ENCODE measurements at regions not wholly inside any gene's neighbourhood (a gene's known extent, or its start where the extent isn't known, plus 50 kb on each side); places are given as distances from the start of the nearest gene placed in this dataset.
A peak's percentile ranks its signal among the peaks of the same experiment; 100 is the strongest.

GRCh38 chr15:62875626-62876021, 166.9 kb upstream of the TPM1 start:
- no peak for FAIRE-seq

- no peak for FAIRE-seq
Measured at GRCh38 chr15:62877276-62877857, 165.2 kb upstream of the TPM1 start.

GRCh38 chr15:62878070-62878469, 164.5 kb upstream of the TPM1 start:
- no peak for FAIRE-seq

- no peak for FAIRE-seq
Measured at GRCh38 chr15:62879770-62880169, 162.8 kb upstream of the TPM1 start.

GRCh38 chr15:62880278-62880677, 162.3 kb upstream of the TPM1 start:
- FAIRE-seq = no peak

- FAIRE-seq = no peak
Measured at GRCh38 chr15:62881056-62881455, 161.5 kb upstream of the TPM1 start.

- FAIRE-seq = peak; percentile 97
Measured at GRCh38 chr15:62883938-62884479, 158.5 kb upstream of the TPM1 start.

- peak; percentile 78 for FAIRE-seq
Measured at GRCh38 chr15:62886431-62887071, 156.0 kb upstream of the TPM1 start.

GRCh38 chr15:62887113-62887570, 155.4 kb upstream of the TPM1 start:
- no peak for FAIRE-seq

GRCh38 chr15:62888623-62889022, 153.9 kb upstream of the TPM1 start:
- no peak for FAIRE-seq

- FAIRE-seq = no peak
Measured at GRCh38 chr15:62889141-62889661, 153.3 kb upstream of the TPM1 start.

GRCh38 chr15:62889734-62890505, 152.6 kb upstream of the TPM1 start:
- no peak for FAIRE-seq

- no peak for FAIRE-seq
Measured at GRCh38 chr15:62894322-62895085, 148.0 kb upstream of the TPM1 start.

- FAIRE-seq = no peak
Measured at GRCh38 chr15:62895139-62895866, 147.2 kb upstream of the TPM1 start.

GRCh38 chr15:62895905-62896316, 146.6 kb upstream of the TPM1 start:
- FAIRE-seq = no peak

- no peak for FAIRE-seq
Measured at GRCh38 chr15:62896380-62896866, 146.1 kb upstream of the TPM1 start.

GRCh38 chr15:62896969-62897486, 145.5 kb upstream of the TPM1 start:
- peak; percentile 45 for FAIRE-seq

GRCh38 chr15:62897634-62898033, 144.9 kb upstream of the TPM1 start:
- FAIRE-seq = no peak

- no peak for FAIRE-seq
Measured at GRCh38 chr15:62899090-62899493, 143.5 kb upstream of the TPM1 start.

- no peak for FAIRE-seq
Measured at GRCh38 chr15:62900071-62900802, 142.3 kb upstream of the TPM1 start.

GRCh38 chr15:62901087-62901486, 141.5 kb upstream of the TPM1 start:
- no peak for FAIRE-seq
